ENCODE measurements at regions not wholly inside any gene's neighbourhood (a gene's known extent, or its start where the extent isn't known, plus 50 kb on each side); places are given as distances from the start of the nearest gene placed in this dataset.

GRCh38 chr11:28461338-28461737, 353.1 kb downstream of the METTL15 start:
- H3K27me3 ChIP-seq (replicated peaks in 1 of 4; ENCODE audit: control extremely low read depth in 1 of 4, control insufficient read depth in 3 of 4, insufficient read depth in 4 of 4, low read length in 3 of 4): no peaks in the 10 kb centered on the region
- ChIA-PET CTCF (no interaction called here), POLR2A (no interaction called here)
- H3K4me3 ChIP-seq (ENCODE audit: control extremely low read depth in 1 of 5, extremely low read depth in 1 of 5, insufficient read depth in 1 of 5, low read depth in 2 of 5, low read length in 4 of 5): no peak overlapping the region
- H3K9ac ChIP-seq (ENCODE audit: low read length): no peak overlapping the region
- H3K27ac ChIP-seq (ENCODE audit: low read length in 2 of 2): no peak overlapping the region
- H3K4me1 ChIP-seq (ENCODE audit: control insufficient read depth in 2 of 2, insufficient read depth in 2 of 2, low read length in 2 of 2): no peaks in the 10 kb centered on the region
- DNase-seq (no peak), ATAC-seq (ENCODE audit: low read depth) (no peak)
- no peaks in the 10 kb centered on the region for H4K20me1 ChIP-seq (ENCODE audit: control insufficient read depth, insufficient read depth, low read length, poor library complexity, severe bottlenecking)
- no peaks in the 10 kb centered on the region for H3K27me3 Mint-ChIP-seq
- WGBS (ENCODE audit: insufficient coverage): no CpG with 5 or more reads among the region's 1 CpG
- no peaks in the 10 kb centered on the region for H3K79me2 ChIP-seq (ENCODE audit: control insufficient read depth, insufficient read depth, low read length)
- H3K9me3 Mint-ChIP-seq (ENCODE audit: insufficient read depth): no peaks in the 10 kb centered on the region
- H3K27ac Mint-ChIP-seq: no peak overlapping the region
- intact Hi-C loops (cut with micrococcal nuclease): no loop called here
- no peak overlapping the region for H3K4me3 Mint-ChIP-seq
- H3K9me3 ChIP-seq (ENCODE audit: control extremely low read depth in 1 of 3, control insufficient read depth in 2 of 3, insufficient read depth in 1 of 3, low read length in 2 of 3): peaks cover 0 to 2% (median 0%) of the 10 kb centered on the region in 3 donors
- no peak overlapping the region for H2AFZ ChIP-seq (ENCODE audit: insufficient read depth, low read depth, low read length, poor library complexity, severe bottlenecking)
- no peaks in the 10 kb centered on the region for H3K4me1 Mint-ChIP-seq
- H3K36me3 ChIP-seq (replicated peaks in 1 of 2; ENCODE audit: control extremely low read depth in 1 of 2, control insufficient read depth in 1 of 2, extremely low read depth in 1 of 2, insufficient read depth in 2 of 2, low read length in 1 of 2): no peaks in the 10 kb centered on the region
- TF ChIP-seq CTCF (IDR thresholded peaks at IDR 0.05) (no peak), EZH2 (IDR thresholded peaks at IDR 0.05; ENCODE audit: borderline replicate concordance, insufficient read depth, low read depth, low read length, poor library complexity, severe bottlenecking) (no peak)
- no peak overlapping the region for H3K4me2 ChIP-seq (replicated peaks; ENCODE audit: low read depth, low read length, poor library complexity, severe bottlenecking)

GRCh38 chr11:28460348-28460747, 352.2 kb downstream of the METTL15 start:
- H3K9ac ChIP-seq (ENCODE audit: low read length): no peak overlapping the region
- H3K27ac ChIP-seq (ENCODE audit: low read length in 2 of 2): no peak overlapping the region
- no peak for ATAC-seq (ENCODE audit: low read depth)
- H3K4me3 ChIP-seq (ENCODE audit: control extremely low read depth in 1 of 5, extremely low read depth in 1 of 5, insufficient read depth in 1 of 5, low read depth in 2 of 5, low read length in 4 of 5): no peak overlapping the region
- no peaks in the 10 kb centered on the region for H3K4me1 Mint-ChIP-seq
- H3K27ac Mint-ChIP-seq: no peak overlapping the region
- no peaks in the 10 kb centered on the region for H3K9me3 Mint-ChIP-seq (ENCODE audit: insufficient read depth)
- H3K27me3 Mint-ChIP-seq: no peaks in the 10 kb centered on the region
- H4K20me1 ChIP-seq (ENCODE audit: control insufficient read depth, insufficient read depth, low read length, poor library complexity, severe bottlenecking): no peaks in the 10 kb centered on the region
- CTCF ChIA-PET: no interaction called here
- H2AFZ ChIP-seq (ENCODE audit: insufficient read depth, low read depth, low read length, poor library complexity, severe bottlenecking): no peak overlapping the region
- H3K4me3 Mint-ChIP-seq: no peak overlapping the region
- no peaks in the 10 kb centered on the region for H3K4me1 ChIP-seq (ENCODE audit: control insufficient read depth in 2 of 2, insufficient read depth in 2 of 2, low read length in 2 of 2)
- POLR2A ChIA-PET: no interaction called here
- intact Hi-C loops (cut with micrococcal nuclease): no loop called here
- no peaks in the 10 kb centered on the region for H3K27me3 ChIP-seq (replicated peaks in 1 of 4; ENCODE audit: control extremely low read depth in 1 of 4, control insufficient read depth in 3 of 4, insufficient read depth in 4 of 4, low read length in 3 of 4)
- peaks cover 0 to 2% (median 0%) of the 10 kb centered on the region in 3 donors for H3K9me3 ChIP-seq (ENCODE audit: control extremely low read depth in 1 of 3, control insufficient read depth in 2 of 3, insufficient read depth in 1 of 3, low read length in 2 of 3)
- TF ChIP-seq CTCF (IDR thresholded peaks at IDR 0.05) (no peak), EZH2 (IDR thresholded peaks at IDR 0.05; ENCODE audit: borderline replicate concordance, insufficient read depth, low read depth, low read length, poor library complexity, severe bottlenecking) (no peak)
- no peak overlapping the region for H3K4me2 ChIP-seq (replicated peaks; ENCODE audit: low read depth, low read length, poor library complexity, severe bottlenecking)
- no peaks in the 10 kb centered on the region for H3K36me3 ChIP-seq (replicated peaks in 1 of 2; ENCODE audit: control extremely low read depth in 1 of 2, control insufficient read depth in 1 of 2, extremely low read depth in 1 of 2, insufficient read depth in 2 of 2, low read length in 1 of 2)
- DNase-seq: no peak
- H3K79me2 ChIP-seq (ENCODE audit: control insufficient read depth, insufficient read depth, low read length): no peaks in the 10 kb centered on the region

Measured in B cell (primary cell).